RWPE2 (cell line): ENCODE measurements at regions not wholly inside any gene's neighbourhood (a gene's known extent, or its start where the extent isn't known, plus 50 kb on each side); places are given as distances from the start of the nearest gene placed in this dataset.

Experiments used
- ATAC-seq: fragments of 200-7000 bp; cut with Tn5 transposase; 3 replicates; pipeline ENCODE4 v1.9.1; 2021; ENCODE audit warnings: low read depth
- DNase-seq: peaks from one replicate; pipeline ENCODE4 v3.0.0-alpha.2; 2020; ENCODE audit warnings: low spot score
- H3K27ac ChIP-seq: fragments of 450-650 bp; 2 replicates; pipeline ENCODE4 v1.5.1; 2017; ENCODE audit warnings: mild to moderate bottlenecking; ENCODE audit not compliant: poor library complexity, severe bottlenecking
- H3K27me3 ChIP-seq: fragments of 250-450 bp; sonication (Bioruptor Pico); 2 replicates; pipeline ENCODE4 v1.5.1; 2021; ENCODE audit warnings: mild to moderate bottlenecking, moderate library complexity; ENCODE audit not compliant: insufficient read depth, poor library complexity, severe bottlenecking
- H3K36me3 ChIP-seq: fragments of 250-450 bp; sonication (Bioruptor Pico); 2 replicates; pipeline ENCODE4 v1.5.1; 2020; ENCODE audit warnings: low read depth, mild to moderate bottlenecking, moderate library complexity
- H3K4me1 ChIP-seq: fragments of 250-450 bp; sonication (Bioruptor Pico); 2 replicates; pipeline ENCODE4 v1.5.1; 2021; ENCODE audit warnings: mild to moderate bottlenecking, moderate library complexity; ENCODE audit not compliant: insufficient read depth, poor library complexity, severe bottlenecking
- H3K4me3 ChIP-seq: fragments of 250-450 bp; sonication (Bioruptor Pico); 2 replicates; pipeline ENCODE4 v1.5.1; 2021; ENCODE audit warnings: mild to moderate bottlenecking, moderate library complexity; ENCODE audit not compliant: severe bottlenecking
- H3K9me3 ChIP-seq: fragments of 250-450 bp; sonication (Bioruptor Pico); 2 replicates; pipeline ENCODE4 v1.5.1; 2021; ENCODE audit warnings: mild to moderate bottlenecking, moderate library complexity; ENCODE audit not compliant: severe bottlenecking
- CTCF ChIP-seq: fragments of 450-650 bp; IDR thresholded peaks from one replicate; pipeline ENCODE4 v1.5.1; 2017; ENCODE audit warnings: mild to moderate bottlenecking, moderate library complexity; ENCODE audit not compliant: poor library complexity, severe bottlenecking

GRCh38 chr7:26514633-26515032, 223.0 kb downstream of the SNX10 start:
- Histone ChIP-seq H3K27ac (no peak overlapping the region), H3K4me3 (no peak overlapping the region), H3K36me3 (no peaks in the 10 kb centered on the region), H3K9me3 (no peaks in the 10 kb centered on the region), H3K27me3 (no peaks in the 10 kb centered on the region), H3K4me1 (no peaks in the 10 kb centered on the region)
- ATAC-seq (no peak), DNase-seq (no peak)
- no peak for TF ChIP-seq CTCF

- DNase-seq: no peak
- Histone ChIP-seq H3K36me3 (no peaks in the 10 kb centered on the region), H3K4me1 (no peaks in the 10 kb centered on the region), H3K9me3 (no peaks in the 10 kb centered on the region), H3K4me3 (no peak overlapping the region), H3K27ac (no peak overlapping the region), H3K27me3 (no peaks in the 10 kb centered on the region)
- no peak for TF ChIP-seq CTCF
- ATAC-seq: peak; percentile 60
Observed at GRCh38 chr7:26515314-26515842, 223.7 kb downstream of the SNX10 start.

GRCh38 chr7:26520483-26520882, 228.8 kb downstream of the SNX10 start:
- ATAC-seq: no peak
- TF ChIP-seq CTCF: no peak
- no peak for DNase-seq
- no peak overlapping the region for H3K4me3 ChIP-seq
- H3K36me3 ChIP-seq: no peaks in the 10 kb centered on the region
- no peaks in the 10 kb centered on the region for H3K9me3 ChIP-seq
- H3K27ac ChIP-seq: no peak overlapping the region
- H3K27me3 ChIP-seq: no peaks in the 10 kb centered on the region
- no peaks in the 10 kb centered on the region for H3K4me1 ChIP-seq

- no peak for TF ChIP-seq CTCF
- no peak for ATAC-seq
Observed at GRCh38 chr7:26522633-26523032, 231.0 kb downstream of the SNX10 start.

GRCh38 chr7:26525398-26526264, 234.0 kb downstream of the SNX10 start:
- Histone ChIP-seq H3K4me1 (no peaks in the 10 kb centered on the region), H3K36me3 (no peaks in the 10 kb centered on the region), H3K4me3 (no peak overlapping the region), H3K9me3 (no peaks in the 10 kb centered on the region), H3K27ac (no peak overlapping the region), H3K27me3 (no peaks in the 10 kb centered on the region)
- no peak for TF ChIP-seq CTCF
- ATAC-seq: no peak
- no peak for DNase-seq

More at GRCh38 chr7:26522633-26523032, 231.0 kb downstream of the SNX10 start:
- DNase-seq: no peak
- Histone ChIP-seq H3K27ac (no peak overlapping the region), H3K36me3 (no peaks in the 10 kb centered on the region), H3K4me1 (no peaks in the 10 kb centered on the region), H3K9me3 (no peaks in the 10 kb centered on the region), H3K27me3 (no peaks in the 10 kb centered on the region), H3K4me3 (no peak overlapping the region)
